ENCODE measurements at regions not wholly inside any gene's neighbourhood (a gene's known extent, or its start where the extent isn't known, plus 50 kb on each side); places are given as distances from the start of the nearest gene placed in this dataset.

DNA sequence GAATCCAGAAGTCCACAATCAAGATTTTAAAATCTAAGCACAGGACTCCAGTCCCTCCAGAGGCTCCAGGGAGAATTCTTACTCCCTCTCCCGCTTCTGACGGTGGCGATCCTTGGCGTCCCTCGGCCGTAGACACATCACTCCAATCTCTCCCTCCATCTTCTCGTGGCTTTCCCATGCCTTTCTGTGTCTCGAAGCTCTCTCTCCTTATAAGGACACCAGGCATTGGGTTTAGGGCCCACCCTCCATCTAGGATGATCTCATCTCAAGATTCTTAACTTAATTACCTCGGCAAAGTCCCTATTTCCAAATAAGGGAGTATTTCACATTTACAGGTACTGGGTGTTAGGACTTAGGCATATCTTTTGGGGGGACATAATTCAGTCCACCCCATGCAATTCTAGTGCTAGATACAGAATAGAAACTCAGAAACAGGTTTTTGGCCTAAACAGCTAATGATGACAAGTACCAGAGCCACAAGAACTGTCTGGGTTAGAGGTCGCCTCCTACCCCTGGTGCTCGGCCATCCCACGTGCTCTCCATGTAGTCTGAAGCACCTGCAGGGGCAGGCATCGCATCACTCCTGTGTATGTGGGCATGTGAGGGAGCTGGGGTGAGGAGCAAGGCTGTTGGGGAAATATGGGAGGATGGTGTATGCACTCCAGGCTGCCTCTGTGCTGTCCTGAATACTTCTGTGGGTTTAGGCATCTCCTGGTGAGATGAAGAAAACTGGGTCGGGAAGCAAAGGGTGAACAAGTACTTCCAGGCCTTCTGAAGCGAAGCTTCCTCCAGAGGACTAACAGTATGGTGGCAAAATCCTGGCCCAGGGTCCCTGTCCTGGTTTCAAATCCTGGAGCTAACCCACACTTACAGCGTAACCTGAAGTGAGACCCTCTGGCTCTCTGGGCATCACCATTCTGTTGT, 298.3 kb upstream of the ZMIZ1 start:
- no peak for DNase-seq (ENCODE audit: low read depth, low spot score)

DNA sequence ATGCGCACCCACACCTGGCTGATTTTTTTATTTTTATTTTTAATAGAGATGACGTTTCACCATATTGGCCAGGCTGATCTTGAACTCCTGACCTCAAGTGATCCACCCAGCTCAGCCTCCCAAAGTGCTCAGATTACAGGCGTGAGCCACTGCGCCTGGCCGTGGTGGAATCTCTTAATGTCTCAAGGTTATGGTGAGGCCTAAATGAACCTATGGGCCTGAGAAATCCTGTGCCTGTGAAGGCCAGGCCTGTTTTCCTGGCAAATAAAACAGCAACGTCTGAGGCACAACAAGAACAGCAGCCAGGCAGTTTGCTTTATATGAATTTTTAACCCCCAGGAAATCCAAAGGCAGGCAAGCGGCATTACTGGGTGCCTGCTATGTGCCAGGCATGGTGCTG, 297.5 kb upstream of the ZMIZ1 start:
- no peak for DNase-seq (ENCODE audit: low read depth, low spot score)

DNA sequence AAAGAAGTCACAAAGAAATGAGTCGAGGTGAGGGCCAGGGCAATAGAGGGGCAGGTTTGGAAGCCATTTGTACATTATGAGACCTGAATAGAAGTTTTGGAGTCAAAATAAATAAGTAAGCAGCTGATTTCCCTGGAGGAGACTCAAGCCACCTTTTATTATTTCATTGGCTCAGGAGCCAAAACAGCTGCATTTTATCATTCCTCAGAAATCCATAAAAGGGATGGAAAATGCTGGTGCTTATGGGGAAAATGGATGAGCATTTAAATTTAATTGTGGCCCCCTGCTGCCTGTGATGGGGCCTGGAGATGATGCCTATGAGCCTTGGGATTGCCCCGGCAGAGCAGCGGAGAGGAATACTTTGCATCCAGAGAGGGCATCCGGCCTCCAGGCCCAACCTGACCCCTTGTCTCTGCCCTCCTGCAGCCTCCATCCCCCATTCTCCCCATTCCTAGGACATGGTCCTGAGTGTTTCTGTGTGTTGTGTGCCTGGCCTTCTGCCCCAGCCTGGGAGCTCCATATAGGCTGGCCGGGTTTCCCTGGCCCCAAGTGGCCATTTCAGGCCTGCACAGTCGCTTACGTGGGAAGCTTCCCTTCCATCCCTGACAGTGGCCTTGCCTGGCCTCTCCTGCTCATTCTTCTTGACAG, 296.8 kb upstream of the ZMIZ1 start:
- DNase-seq (ENCODE audit: low read depth, low spot score), result no peak

DNA sequence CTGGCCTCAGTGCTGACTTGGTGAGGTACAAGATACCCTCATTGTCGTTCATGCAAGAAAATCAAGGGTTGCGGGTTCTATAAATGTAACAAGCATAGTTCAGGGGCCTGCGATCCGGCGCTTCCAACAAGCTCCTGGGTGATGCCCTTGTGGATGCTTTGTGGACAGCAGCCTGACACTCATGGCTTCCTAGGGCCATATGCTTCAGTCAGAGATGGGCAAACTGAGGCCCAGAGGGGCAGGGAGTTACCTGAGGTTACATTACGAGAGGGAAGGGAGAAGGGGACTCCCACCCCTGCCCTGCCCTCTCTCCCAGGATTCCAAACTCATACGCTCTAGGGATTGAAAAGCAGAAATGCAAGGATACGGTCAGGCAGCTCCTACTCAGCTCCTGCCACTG, 296.3 kb upstream of the ZMIZ1 start:
- no peak for DNase-seq (ENCODE audit: low read depth, low spot score)

DNA sequence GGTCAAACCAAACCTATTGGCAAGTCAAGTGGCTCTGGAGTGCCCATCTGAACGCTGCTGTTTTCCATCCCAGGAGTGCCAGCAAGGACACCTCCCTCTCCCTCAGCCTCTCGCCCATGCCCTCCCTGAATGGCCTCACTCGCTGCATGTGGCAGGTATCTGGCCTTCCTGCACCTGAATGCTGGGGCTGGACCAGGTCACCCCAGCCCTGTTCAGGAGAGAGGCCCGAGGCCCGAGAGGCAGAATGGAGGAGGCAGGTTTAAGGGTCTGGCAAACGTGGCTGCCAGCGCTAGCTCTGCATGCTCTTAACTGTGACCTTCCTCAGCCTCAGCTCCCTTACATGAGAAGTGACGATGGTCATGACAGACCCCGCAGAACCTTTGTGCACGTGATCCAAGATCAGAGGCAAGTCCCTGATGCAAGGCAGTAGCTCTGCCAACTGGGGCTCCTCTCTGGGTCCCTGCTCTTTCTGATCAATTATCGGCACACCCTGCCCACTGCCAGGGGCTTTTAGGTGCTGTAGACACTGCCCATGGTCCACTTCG, 295.7 kb upstream of the ZMIZ1 start:
- DNase-seq (ENCODE audit: low read depth, low spot score), result no peak

DNA sequence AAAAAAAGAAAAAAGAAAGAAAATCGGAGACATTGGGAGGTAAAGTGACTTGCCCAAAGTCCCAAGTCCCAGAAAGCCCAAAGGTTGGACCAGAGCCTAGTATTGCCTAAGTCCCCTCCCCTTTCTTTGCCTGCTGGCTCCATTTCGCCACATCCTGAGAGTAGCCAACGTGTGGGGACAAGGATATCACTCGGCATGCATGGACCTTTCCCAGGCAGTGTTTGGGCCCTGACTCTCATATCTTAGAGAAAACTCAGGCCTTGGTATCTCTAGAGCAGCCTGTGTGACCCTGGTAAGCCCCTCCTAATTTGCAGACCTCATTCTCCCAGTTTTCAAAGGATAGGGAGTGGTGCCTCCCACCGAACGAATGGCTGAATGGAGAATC, 294.2 kb upstream of the ZMIZ1 start:
- DNase-seq (ENCODE audit: low read depth, low spot score), result no peak

DNA sequence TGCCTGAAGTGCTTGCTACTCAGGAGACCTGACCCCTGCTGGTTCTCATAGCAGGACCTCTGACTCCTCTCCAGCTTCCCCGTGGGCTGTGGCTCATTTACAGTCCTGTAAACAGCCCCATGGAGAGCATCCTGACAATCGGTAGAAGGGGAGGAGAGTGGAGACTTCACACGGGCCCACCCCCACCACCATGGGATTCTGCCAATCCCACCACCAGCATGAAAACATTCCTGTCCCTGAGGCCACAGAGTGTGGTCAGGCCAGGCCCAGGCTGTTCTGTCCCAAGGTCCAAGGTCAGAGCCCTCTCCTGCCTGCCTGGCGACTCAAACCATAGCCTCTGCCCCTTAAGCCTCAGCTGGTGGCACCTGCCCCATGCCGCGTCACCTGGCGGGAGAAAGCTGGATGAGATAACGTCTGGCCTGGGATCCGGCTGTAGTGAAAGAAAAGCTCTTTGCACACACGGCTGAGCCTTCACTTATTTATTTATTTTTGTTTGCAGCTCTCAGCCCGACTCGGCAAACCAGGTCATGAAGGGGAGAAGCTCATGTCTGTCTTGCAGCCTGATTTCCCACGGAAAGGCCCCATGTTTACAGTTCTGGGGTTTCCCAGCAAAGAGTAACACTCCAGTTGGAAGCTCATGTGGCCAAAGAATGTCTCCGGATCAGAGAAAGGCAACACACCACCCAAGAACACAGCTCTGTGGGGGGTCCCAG, 293.6 kb upstream of the ZMIZ1 start:
- peak; percentile 90 for DNase-seq (ENCODE audit: low read depth, low spot score)

DNA sequence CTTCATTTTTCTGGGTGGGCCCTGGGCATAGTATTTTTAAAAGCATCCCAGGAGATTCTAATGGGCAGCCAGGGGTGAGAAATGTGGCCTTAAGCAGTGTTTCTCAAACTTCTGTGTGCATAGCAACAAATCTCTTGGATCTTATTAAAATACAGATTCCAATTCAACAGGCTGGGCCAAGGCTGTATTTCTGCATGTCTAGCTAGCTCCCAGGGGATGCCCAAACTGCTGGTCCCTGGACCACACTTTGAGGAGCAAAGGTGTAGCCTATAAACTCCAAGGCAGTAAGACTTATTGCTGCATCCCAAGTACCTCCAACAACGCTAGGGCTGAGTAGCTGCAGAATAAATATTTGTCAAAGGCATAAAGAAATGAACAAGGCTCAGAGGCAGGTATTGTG, 292.9 kb upstream of the ZMIZ1 start:
- no peak for DNase-seq (ENCODE audit: low read depth, low spot score)

DNA sequence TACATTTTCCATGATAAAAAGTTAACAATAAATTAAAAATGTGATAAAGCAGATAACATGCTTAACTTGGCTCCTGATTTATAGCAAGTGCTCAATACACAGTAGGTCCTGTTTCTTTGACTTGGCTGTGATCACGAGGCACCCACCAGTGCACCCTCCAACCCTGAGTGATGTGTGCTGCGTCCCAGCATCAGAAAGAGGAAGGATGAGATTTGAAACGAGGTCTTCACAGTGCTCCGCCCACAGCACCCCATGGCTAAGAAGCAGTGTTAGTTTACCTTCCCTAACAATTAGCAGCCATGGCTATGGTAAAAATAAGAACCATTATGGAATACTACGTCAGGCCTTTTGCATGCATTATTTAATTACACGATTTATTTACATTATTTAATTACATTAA, 292.0 kb upstream of the ZMIZ1 start:
- DNase-seq (ENCODE audit: low read depth, low spot score), result no peak

DNA sequence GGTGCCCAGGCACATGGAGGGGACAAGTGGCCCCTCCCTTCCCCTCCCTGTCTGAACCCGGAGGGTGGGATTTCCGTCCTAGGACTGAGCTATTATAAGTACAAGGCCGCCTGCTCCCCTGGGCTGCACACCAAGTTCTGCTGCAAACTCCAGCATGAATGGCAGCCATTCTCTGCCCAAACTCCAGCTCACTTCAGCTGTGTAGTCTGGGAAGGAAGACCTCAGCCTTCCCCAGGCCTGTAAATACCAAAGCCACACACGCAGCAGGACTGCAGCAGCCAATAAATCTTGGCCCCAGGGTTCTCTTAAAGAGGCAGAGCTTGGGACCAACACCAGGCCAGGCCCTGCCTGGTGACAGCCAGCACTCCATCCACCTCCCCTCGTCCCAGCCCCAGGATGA, 291.3 kb upstream of the ZMIZ1 start:
- DNase-seq (ENCODE audit: low read depth, low spot score), result no peak

DNA sequence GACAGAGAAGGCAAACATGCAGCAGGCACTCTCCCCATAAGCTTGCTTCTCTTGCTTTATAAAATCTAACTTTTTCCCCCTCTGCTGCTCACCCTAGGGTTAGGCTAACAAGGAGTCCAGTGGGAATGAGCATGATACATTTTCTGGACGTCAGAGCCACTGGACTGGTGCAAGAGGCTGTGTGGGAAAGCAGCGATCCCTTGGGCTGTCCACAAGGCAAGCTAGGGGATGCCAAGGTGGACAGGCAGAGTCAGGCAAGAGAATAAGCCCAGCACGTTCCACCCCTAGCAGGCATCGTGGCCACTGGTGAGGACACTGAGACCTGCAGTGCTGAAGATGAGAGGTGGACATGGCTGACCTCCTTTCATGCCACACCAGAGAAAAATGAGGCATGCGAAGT, 290.9 kb upstream of the ZMIZ1 start:
- DNase-seq (ENCODE audit: low read depth, low spot score), result no peak

DNA sequence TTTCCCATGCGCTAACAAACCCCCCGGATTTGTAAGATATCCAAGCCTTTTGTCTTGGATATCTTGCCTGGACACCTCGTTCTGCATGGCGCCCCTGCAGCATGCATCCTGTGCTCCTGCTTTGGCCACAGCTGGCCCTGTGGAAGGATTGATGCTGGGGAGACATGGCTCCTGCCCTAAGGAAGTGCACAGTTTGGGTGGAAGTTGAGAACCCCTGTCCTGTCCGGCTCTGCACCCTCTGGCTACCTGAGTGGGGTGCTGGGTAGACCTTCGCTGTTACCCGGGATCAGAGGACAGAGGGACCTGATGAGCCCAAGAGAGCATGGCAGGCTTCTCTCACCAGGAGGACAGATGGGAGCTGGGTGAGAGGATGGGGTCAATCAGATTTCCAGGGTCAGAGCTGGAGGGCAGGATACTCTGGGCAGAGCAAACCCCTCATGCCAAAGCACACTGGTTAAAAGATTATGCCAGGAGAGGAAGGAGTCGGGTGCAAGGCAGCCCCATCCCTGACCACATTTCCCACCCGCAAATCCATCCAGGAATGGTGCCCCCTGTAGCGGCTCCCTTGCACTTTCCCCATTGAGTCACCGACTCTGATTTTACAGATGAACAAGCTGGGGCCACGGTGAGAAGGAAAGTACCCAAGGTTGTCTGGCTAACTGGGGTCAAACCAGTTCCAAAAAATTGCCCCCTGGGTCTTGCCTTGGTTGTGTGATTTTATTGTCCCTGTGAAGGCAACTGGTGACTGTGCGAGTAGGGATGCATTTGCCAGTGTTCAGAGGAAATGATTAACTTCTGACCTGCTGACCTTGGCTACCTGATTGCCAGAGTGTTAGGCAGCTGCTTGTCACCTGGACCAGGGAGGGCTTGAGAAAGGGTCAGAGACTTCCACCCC, 290.1 kb upstream of the ZMIZ1 start:
- DNase-seq (ENCODE audit: low read depth, low spot score), result no peak

DNA sequence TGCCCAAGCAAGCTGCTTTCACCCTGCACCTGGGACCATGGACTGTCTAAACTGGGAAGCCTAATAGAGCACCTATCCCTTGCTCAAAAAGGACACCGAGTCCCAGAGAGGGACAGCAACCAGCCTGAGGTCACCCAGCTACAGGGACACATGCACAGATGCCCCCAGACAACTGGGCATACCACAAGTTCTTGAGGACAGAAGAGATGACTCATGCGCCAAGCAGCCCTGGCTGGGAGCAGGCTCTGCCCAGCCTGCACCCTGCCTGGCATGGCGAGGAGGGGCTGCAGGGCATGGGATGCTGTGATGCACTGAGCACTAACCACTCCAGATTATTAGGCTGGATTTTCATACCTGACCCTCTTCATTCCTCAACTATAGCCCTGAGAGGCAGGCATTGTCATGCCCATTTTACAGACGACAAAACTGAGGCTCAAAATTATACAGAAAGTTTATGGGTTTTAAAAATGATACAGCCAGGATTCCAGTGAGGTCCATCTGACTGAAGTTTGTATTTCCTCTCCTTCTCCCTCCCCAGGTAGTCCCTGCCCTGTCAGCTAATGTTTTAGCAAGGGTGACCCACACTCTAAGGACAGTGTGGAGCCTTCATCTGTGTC, 289.3 kb upstream of the ZMIZ1 start:
- no peak for DNase-seq (ENCODE audit: low read depth, low spot score)

DNA sequence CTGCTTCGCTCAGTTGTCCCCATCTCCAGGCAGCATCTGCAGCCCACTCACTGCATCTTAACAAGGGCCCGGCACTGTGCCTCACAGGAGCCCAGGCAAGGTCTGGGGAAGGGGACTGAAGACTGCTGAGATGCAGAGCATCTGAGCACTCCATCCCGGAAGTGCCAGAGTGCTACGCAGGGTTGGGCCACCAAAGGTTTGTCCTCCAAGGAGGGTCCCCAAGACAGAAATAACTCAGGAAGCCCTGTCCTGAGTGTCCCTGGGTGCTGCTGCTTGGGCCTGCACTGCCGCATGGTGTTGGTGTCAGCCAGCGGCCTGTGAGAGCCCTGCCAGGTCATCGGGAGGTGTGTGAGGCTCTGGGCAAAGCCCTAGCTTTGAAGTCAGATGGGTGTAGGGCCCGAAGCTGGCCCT, 288.2 kb upstream of the ZMIZ1 start:
- DNase-seq (ENCODE audit: low read depth, low spot score), result no peak

DNA sequence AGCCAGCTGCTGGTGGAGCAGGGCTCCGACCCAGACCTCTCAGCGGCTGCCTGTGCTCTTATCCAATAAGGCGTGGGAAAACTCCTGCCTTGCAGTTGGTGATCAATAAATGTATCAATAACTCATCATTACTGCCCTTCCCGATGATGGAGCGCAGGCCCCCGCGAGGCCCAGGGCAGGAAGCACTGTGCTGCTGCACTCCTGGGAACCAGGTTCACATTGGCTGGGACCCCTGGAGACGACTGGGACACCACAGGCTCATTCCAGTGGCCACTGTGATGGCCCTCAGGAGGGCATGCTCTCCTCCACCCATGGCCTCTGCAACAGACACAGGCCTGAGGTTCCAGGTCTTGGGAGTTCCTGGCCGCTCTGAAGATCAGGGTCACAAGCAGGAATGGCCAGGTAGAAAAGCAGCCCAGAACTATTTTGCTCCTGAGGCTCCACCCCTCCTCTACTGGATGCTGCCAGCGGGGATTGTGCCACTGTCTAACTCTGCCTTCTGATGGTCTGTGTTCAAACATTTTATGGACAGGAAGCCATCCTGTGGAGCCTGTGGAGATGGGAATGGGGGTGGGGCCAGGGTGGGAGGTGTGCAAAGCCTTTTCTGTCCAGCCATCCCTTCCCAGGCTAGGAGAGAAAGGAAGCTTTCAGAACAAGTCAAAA, 287.4 kb upstream of the ZMIZ1 start:
- no peak for DNase-seq (ENCODE audit: low read depth, low spot score)

DNA sequence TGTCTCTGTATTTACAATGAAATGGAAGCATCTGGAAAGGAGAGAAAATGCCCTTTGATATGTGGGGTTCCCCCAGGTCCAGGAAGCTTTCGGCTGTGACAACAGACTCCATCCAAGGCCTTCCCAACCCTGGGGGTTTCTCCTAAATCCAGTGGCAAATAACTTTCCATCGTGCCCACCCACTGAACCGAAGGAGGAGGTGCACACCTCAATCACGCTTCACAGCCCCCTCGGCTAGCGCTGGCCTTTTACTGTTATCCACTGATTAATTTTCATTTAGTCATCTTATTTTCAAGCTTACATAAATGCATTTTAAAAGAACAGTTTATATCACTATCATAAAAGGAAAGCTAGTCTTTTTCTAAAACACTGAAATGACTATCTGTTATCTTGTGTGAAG, 286.8 kb upstream of the ZMIZ1 start:
- DNase-seq (ENCODE audit: low read depth, low spot score), result no peak

DNA sequence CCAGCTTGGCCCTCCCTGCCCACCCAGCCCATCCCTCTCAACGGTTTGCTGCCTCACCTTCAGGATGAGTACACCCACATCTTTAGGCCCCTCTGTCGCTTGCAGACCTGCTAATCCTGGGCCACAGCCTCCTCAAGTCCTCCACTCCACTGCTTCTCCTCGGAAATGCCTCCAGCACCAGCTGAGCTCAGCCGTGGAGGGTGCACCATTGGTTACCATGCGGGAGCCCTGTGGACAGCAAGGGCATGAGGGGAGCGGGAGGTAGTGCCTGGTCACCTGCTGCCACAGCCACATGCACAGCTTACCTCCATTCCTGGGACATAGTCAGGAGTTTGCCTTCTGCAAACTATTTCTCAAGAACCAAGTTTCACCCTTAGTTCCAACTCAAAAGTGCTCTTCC, 286.3 kb upstream of the ZMIZ1 start:
- DNase-seq (ENCODE audit: low read depth, low spot score), result no peak

DNA sequence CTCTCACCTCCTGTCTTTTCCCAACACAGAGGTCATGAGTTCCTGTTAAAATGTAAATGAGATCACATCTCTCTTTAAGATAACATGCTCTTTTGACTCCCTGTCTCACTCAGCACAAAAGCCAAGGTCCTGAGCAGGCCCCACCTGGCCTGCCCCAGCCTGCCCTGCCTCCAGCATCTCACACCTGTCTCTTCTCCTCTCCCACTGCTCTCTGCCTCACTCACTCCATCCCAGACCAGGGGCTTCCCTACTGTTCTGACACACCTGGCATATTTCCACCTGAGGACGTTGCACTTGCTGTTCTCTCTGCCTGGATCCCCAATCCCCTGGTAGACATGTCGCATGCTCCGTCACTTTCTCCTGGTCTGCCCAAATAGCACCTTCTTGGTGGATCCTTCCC, 285.0 kb upstream of the ZMIZ1 start:
- DNase-seq (ENCODE audit: low read depth, low spot score), result no peak

DNA sequence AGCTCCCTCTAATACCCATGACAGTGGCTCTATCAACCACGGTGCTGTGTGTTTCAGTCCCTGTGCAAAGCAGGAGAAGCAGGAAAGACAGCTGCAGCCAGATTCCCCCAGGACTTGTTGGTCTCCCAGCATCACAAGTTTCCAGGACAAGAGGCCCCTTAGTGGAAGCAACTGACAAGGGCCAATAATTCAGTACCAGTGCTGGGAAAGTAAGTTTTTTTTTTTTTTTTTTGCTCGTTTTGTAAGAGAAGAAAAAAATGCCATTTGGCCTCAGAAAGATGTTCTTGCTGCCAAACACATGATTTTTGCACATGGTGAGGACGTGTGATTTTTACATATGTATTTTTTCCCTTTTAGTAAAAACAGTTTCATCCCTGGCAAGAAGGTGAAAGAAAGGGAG, 284.2 kb upstream of the ZMIZ1 start:
- no peak for DNase-seq (ENCODE audit: low read depth, low spot score)

DNA sequence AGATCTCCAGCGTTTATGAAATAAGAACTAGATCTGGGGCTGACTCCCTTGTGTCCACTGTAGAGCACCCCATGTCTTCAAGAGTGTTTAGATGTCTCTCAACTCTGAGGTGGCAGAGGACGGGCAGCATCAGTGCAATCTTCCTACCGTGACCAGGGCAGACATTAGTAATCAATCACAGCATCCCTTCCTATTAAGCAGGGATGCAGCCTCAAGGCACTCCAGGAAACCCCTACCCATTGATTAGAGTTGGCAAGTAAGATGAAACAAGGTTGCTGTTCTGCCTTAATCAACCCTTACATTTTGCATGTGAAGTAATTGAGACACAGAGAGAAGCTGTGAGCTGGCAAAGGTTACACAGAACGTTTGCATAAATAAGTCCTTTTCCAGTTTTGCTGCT, 283.7 kb upstream of the ZMIZ1 start:
- no peak for DNase-seq (ENCODE audit: low read depth, low spot score)

Data from brain pericyte (primary cell).